GM03348 (cell line): ENCODE measurements at regions not wholly inside any gene's neighbourhood (a gene's known extent, or its start where the extent isn't known, plus 50 kb on each side); places are given as distances from the start of the nearest gene placed in this dataset.
"Not testable (repeated sequence)": the region's sequence is repeated elsewhere in the genome, so short reads cannot be mapped to it uniquely, and the experiment has no call there.

Experiments
- DNase-seq: peaks from one replicate; pipeline ENCODE4 v3.0.0; 2012; ENCODE audit warnings: low spot score

GRCh38 chrX:124238268-124238667, 94.2 kb upstream of the TEX13D start:
- DNase-seq: no peak

GRCh38 chrX:124239324-124239723, 93.1 kb upstream of the TEX13D start:
- DNase-seq: no peak

DNA sequence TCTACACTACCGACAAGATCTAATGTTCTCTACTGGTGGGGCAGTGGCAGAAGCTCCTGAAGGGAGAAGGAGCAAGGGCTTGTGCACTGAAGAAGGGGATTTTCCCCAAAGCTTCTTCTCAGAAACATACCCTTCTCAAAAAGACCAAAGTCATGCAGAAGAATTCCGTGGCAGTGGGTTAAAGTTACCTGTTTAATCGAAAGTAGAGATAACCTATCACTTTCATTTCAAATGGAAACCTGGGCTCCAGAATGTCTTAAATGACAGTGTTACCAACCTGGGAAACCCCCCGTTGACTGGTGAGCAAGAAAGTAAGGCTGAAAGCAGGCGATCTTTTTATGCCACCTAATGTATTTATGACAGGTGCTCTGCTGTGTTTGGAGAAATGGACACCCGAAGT, 92.5 kb upstream of the TEX13D start:
- DNase-seq: no peak

- peak; percentile 41 for DNase-seq
Measured at GRCh38 chrX:124240422-124240821, 92.0 kb upstream of the TEX13D start.

- DNase-seq: peak; percentile 23
Measured at GRCh38 chrX:124242131-124242530, 90.3 kb upstream of the TEX13D start.

GRCh38 chrX:124249345-124249744, 83.1 kb upstream of the TEX13D start:
- DNase-seq: no peak

- DNase-seq: no peak
Measured at GRCh38 chrX:124250835-124251437, 81.5 kb upstream of the TEX13D start.

DNA sequence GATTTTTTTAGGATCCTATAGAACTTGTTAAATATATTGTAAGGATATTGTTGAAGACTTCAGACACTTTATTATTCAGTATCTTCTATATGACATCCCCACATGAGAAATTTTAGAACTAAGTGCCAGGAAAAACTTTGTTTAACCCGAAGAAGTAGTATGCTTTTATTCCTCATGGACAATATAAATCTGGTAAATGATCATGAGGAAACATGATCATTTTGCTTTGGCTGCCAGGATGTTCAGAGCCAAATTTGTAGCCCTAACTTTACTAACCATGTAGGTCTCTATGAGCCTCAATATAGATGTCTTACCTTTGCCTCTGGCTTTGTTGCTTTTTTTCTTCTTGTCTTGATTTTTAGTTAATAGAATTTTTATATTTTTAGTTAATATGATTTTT, 77.8 kb upstream of the TEX13D start:
- no peak for DNase-seq

- peak; percentile 71 for DNase-seq
Measured at GRCh38 chrX:124256216-124256615, 76.2 kb upstream of the TEX13D start.

GRCh38 chrX:124256629-124257380, 75.7 kb upstream of the TEX13D start:
- no peak for DNase-seq

DNA sequence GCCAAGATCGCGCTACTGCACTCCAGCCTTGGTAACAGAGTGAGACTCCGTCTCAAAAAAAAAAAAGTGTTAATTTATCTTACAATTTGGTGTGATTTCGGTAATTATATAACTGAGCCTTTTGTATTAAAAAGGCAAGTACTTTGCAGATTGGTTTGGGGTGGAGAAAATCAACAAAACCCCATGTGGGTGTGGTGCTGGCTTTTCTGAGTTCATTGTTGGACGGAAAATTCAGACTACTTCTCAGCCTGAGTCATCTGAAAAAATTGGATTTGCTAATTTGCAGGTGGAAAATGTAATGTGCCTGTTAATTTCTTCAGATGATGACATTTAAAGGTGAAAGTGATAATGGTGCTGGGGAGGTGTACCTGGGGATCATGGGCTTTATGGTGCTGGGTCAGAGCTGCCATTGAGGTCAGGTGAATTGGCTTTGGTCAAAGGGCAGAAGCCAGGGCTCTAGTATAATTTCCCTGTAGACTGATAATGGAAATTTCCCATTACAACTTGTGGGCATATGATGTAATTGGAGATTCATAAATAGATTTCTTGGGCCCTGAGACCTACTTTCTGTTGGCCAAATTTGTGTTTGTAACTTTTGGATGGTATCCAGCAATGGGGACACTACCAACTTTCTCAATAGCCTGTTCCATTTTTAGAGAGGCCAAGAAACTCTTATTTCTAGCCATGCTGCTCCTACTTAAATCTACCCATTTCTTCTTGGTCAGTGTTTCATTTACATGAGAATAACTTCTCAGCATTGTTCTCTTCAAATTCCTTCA, 74.3 kb upstream of the TEX13D start:
- DNase-seq: no peak

- DNase-seq: no peak
Measured at GRCh38 chrX:124260845-124261244, 71.6 kb upstream of the TEX13D start.

- DNase-seq: no peak
Measured at GRCh38 chrX:124263743-124264142, 68.7 kb upstream of the TEX13D start.

DNA sequence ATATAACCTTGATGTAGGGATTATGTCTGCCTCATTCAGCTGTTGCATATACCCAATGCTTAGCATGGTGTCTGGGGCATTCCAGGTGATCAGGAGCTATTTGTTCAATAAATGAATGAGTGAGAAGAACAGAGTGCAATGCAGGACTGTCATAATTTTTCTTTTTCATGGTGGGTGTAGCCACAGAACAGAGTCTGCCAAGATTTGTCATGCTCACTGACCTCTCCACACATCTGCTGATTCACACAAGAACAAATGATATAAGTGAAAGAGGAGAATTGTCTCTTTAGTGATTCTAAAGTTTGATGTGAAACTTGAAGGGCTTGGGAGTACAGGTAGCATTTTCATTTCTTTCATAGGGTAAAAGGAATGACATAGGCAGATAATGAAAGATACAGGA, 64.4 kb upstream of the TEX13D start:
- DNase-seq: no peak

- no peak for DNase-seq
Measured at GRCh38 chrX:124269881-124270280, 62.6 kb upstream of the TEX13D start.

DNA sequence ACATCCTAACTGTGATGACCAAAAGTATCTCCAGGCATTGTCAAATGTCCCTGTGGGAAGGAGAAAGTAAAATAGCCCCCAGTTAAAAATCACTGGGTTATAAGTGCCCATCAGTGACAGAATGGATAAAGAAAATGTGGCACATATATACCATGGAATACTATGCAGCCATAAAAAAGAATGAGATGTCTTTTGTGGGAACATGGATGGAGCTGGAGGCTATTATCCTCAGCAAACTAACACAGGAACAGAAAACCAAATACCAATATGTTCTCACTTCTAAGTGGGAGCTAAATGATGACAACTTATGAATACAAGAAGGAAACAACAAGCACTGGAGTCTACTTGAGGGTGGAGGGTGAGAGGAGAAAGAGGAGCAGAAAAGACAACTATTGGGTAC, 60.9 kb upstream of the TEX13D start:
- DNase-seq: not testable (repeated sequence)

- no peak for DNase-seq
Measured at GRCh38 chrX:124272370-124272982, 60.0 kb upstream of the TEX13D start.

DNA sequence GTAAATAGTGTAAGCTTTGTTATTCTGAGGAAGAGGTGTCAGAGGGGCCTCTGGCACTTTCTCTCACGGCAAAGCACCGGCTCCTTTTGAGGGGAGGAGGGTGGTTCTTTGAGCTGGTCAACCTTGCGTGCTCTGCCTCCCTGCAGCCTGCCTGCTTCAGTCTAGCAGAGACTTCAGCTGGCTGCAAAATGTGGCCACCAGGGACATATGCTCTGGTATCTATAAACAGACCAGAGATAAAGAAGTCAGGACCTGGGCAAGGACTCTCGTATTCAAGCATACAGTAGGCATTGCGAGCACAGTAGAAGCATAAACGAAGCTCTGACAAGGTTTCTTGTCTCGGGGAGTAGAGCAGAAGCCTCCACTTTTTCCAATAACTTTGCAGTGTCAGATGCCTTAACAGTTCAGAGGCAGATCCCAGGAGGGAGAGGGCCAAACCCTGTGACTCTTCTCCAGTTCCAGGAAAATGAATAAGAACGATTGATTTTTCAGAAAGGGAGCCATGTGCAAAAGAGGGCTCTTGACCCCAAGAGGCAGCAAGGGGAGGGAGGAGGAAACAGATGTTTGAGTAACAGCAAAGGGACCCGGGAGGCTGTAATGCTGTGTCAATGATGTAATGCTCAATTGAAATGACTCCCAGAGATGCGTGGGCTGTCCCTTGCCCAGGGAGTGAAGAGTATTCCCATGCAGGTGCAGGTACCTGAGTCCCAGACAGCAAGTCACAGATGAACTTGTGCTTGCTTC, 57.9 kb upstream of the TEX13D start:
- no peak for DNase-seq

DNA sequence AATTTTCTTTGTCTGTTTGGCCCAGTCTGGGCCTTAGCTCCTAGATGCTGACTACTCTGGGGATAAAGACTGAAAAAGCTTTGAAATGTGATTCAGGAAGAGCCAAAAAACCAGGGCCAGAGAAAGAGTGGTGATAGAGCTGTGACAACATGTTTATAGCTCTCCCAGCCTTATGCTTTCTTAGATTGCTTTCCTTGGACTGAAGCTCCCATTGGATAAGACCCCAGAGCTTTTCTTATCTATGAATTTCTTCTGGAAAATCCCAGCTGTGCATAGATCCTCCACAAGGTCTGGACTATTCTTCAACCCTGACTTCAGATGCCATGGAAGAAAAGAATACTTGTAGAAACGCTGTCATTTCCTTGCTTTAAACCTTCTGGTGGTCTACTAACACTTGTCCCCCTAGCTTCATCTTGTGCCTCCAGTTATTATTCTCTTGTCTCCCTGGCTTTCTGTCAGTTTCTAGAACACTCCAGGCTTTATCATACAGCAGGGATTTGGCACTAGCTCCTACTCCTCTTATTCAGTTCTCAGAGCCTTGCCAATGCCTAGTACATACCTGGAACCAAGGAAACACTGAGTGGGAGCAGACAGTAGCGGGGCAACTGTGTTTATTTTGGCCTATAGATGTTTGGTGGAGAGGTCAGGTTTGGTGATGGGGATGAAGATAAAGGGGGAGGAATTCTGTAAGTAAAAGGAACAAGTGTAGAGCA, 57.1 kb upstream of the TEX13D start:
- no peak for DNase-seq

DNA sequence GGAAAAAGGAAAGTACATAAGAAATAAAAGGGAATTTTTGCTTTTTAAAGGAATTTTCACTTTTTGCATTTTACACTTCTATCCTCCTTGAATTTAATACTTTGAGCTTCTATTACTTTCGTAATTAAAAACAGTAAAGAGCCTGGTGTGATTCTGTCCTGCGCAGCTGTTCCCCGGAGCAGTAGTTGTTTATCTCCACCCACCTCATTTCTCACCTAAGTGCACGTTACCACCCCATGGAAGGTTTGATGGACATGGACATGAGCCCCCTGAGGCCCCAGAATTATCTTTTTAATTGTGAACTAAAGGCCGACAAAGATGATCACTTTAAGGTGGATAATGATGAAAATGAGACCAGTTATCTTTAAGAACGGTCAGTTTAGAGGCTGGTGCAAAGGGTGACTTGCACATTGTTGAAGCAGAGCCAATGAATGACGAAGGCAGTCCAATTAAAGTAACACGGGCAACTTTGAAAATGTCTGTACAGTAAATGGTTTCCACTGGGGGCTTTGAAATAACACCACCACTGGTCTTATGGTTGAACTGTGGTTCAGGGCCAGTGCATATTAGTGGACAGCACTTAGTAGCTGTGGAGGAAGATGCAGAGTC, 52.1 kb upstream of the TEX13D start:
- DNase-seq: no peak

GRCh38 chrX:124282580-124282979, 49.9 kb upstream of the TEX13D start:
- no peak for DNase-seq
